Tongue (tissue), 1 donor: ENCODE measurements at regions not wholly inside any gene's neighbourhood (a gene's known extent, or its start where the extent isn't known, plus 50 kb on each side); places are given as distances from the start of the nearest gene placed in this dataset.

Source experiments
- DNase-seq: peaks from one replicate; pipeline ENCODE4 v3.0.0-alpha.2; 2015

DNA sequence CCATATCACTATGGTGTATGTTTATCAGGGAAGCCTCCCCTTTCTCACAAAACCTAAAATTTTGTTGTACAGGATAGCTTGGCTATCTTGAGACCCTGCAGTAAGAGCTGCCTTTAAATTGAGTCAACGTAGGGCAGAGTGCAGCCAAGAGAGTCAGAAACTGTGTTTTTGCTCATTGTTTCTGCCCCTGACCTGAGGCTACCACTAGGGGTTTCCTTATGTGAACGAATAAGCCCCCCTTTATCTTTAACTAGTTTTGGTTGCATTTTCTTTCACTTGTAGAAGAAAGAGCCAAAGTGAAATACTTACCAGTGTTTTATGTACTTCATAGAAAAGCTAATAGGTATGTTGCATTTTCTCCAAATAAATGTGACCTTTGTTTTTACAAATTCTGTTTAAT lies 149.9 kb upstream of the TMC3 start:
- no peak for DNase-seq

DNA sequence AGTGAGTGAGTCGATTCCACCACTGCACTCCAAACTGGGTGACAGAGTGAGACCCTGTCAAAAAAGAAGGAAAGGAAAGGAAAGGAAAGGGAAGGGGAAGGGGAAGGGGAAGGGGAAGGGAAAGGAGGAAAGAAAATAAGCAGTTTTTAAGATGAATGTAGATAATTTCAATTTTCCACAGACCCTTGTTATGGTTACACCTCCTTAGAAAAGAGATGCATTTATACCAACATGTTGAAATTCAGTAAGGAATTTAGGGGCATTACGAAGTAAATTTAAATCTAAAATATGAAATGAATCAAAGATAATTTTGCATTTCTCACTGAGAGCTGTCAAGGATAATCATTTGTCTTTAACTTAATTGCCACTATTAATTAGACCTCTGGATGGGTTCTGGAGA lies 146.5 kb upstream of the TMC3 start:
- no peak for DNase-seq

DNA sequence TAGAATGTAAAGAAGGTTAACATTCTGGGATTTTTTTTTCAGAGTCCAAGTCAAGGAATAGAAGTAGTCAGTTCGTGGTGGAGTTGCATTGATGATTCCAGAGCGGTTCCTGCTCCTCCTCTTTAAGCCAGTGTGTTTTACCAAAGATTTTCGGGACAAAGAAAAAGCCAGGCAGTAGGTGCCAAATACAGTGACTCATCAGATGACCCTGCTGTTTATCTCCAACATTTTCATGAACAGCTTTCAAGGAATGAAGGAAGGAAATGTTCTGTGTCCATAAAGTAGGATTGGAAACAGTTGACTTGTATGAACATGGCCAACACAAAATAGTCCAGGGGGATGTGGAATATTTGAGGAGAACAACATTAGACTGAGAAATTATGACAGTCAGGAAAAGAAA lies 142.4 kb upstream of the TMC3 start:
- no peak for DNase-seq

DNA sequence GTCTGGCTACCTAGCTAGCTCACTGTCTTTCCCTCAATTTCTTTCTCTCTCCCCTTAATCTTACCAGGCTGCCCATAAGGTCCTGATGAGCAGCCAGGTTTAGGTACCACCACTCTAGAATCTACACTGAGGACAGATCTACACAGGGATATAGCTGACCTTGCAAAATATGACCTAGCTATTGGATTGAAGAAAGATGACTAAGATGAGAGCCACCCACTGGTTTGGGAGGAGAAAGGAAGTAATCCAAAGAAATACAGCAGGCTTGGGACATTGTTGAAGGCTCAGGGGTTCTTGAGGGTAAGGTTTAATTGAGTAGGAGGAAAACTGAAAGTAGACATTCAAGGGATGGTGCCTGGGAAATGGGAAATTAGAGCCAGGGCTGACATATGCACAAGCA lies 142.0 kb upstream of the TMC3 start:
- no peak for DNase-seq

DNA sequence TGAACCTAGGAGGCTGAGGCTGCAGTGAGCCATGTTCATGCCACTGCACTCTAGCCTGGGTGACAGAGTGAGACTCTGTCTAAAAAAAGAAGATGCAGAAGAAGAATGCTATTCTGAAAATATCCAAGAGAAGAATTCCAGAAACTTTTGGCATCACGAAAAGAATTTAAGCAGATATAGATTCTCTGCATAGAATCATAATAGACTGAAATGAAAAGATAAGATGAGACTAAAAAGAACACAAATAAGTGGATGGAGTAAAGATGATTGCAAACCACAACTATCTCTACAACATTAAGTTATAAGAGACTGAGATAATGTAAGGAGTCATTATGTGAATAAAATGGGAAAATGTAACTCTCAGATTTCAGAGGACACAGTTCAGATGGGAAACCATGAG lies 140.7 kb upstream of the TMC3 start:
- no peak for DNase-seq

DNA sequence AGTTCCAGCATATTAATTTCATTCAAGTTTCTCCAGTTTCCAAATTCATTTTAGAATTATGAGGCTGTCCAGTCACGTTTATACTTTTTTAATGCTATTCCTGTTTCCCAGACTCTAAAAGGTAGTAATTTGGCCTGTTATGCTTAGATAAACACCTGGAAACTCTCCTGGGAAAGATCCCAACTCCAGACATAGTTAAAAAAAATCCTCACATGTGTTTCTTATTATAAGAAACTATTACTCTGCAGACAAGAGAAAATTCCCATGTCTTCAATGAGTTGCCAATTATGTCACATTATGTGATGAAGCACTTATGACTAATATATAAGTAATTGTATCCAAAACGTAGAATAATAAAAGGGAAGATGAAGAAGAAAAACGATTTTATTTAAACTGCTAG lies 137.1 kb upstream of the TMC3 start:
- peak; percentile 54 for DNase-seq

DNA sequence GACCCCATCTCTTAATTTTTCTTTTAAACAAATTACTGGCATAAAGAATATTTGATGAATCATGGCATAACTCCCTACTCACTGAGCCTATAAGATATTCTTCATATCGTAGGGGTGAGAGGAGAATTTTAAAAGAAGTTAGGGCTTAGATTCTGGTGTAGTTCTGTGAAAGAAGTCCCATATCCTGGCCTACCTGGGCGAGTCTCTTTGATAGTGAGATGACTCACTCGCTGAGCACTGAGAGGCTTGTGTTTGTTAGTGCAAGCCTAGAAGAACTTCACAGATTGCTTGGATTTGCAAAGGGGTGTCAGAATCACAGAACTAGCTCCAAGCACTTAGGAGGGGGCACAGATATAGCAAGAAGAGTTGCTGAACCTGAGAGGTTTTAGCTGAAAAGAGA lies 133.8 kb upstream of the TMC3 start:
- no peak for DNase-seq

DNA sequence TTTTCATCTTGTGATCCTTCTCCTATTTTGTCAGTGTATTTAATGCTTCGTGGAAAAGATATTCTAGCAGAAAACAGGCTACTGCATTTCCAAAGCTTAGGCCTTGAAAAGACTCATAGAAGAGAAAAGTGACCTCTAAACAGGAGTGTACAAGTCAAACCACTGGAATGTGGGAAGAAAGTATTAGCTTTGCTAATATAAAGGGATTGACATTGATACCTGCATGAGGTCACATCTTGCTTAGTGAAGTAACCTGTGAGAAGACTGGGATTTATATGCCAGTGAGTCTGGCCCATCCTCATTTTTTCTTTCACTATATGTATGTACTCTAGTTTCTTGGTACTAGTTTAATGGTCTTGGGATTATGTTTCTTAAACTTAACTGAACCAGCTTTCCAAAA lies 132.9 kb upstream of the TMC3 start:
- no peak for DNase-seq

DNA sequence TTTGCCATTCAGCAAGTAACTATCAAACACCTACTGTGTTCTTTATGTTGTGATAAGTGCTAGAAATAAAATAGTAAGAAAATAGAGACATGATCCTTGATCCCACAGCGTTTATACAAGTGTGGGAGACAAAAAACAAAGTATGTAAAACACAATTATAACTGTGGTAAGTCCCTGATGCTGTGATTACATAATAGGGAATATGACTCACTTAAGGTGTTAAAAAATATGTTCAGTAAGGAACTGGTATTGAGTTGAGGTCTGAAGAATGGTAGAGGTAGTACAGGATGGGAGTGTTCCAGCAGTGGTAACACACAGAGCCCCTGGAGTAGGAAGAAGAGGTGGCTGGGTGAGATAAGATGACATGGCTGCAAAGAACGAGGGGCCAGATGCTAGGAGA lies 132.1 kb upstream of the TMC3 start:
- DNase-seq = no peak

DNA sequence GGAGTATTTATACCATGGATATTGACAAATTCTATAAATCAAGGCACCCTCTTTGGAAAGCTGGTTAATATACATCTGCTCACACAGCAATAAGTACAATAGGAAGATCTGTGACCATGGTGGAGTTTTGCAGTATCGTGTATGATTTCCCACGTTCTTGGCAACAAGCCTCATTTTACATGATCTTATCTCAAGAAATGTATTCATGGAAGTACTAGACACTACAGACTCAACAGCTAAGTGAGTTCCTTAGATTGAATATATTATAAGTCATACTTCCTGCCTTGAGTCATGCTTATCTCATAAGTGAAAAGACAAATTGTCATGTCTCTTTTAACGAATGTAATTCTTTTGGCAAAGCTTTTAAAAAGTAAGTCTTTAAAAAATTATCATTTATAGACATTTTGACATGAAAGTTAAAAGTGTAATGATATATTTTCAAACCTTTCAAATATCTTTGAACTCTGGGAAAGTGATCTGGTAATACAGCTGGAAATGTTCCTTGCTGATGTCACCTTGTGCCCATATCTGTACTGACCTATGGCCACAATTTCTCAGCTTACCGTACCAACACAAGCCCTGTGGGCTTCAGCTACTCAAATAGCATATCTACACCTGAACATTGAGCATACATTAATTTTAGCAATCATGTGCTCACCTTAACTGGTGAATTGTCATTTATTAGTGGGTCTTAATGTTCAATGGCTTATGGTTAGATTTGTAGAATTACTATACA lies 130.3 kb upstream of the TMC3 start:
- no peak for DNase-seq

DNA sequence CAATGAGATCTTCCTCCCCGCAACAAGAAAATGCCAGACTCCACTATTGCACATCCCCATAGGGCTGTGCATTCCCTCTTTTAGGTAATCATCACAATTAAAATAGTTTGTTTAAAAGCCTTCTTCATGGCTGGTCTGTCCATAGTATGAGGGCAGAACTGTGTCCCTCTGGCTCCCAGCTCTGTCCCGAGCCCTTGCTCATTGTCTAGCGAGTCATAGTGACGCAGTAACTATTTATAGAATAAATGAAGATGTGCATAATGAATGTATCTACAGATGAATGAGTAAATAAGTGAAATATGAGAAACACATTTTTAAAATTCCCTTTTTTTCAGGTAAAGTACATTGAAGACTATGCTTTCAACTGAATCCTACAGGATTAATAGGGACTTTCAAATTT lies 128.4 kb upstream of the TMC3 start:
- no peak for DNase-seq

DNA sequence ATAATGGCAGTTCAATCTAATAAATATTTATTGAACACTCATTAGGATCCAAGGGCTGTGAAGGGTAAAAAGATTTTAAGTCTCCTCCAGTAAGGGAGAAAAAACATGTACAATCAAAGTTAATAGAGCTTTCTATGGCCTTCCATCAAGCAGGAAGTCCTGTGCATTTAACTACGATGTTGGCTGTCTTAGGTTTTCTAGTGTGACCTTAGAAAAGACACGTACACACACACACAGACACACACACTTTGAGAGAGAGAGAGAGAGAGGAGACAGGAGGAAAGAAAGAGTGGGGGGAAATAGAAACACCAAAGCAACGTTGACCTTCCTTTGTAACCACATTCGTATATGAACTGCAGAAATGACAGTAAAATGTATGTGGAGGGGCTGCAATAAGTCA lies 126.1 kb upstream of the TMC3 start:
- DNase-seq = no peak

DNA sequence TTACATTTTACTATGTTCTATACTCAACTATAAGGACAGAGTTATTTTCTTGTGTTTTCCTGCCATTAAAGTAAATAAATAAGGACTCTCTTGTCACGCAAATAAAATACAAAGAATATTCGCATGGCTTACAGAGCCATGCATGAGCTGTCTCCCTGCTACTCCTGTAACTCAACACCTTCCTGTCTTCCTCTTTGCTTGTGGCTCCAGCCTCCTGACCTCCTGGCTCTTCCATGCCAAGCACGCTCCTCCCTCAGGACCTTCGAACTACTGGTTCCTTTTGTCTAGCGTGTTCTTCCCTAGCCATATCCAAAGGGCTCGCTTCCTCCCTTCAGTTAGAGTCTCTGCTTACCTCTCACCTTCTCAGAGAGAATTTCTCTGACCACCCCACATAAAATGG lies 124.3 kb upstream of the TMC3 start:
- DNase-seq = no peak

DNA sequence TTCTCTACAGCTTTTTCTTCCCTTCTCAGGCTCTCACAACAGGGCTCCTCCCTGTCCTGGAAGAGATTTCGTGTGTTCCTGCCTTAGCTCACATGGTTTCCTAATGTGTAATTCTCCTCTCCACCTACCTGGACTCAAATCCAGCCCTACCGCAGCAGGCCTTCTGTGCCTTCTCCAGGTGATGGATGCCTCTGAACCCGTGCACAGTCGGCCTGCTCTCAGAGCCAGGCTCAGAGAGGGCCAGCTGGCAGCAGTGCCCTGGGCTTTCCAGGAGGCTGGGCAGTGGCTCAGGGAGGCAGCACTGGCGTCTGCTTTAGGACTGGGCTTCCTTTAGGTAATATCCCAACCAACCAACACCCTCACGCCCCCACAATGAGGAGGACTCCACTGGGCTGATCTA lies 123.2 kb upstream of the TMC3 start:
- no peak for DNase-seq

DNA sequence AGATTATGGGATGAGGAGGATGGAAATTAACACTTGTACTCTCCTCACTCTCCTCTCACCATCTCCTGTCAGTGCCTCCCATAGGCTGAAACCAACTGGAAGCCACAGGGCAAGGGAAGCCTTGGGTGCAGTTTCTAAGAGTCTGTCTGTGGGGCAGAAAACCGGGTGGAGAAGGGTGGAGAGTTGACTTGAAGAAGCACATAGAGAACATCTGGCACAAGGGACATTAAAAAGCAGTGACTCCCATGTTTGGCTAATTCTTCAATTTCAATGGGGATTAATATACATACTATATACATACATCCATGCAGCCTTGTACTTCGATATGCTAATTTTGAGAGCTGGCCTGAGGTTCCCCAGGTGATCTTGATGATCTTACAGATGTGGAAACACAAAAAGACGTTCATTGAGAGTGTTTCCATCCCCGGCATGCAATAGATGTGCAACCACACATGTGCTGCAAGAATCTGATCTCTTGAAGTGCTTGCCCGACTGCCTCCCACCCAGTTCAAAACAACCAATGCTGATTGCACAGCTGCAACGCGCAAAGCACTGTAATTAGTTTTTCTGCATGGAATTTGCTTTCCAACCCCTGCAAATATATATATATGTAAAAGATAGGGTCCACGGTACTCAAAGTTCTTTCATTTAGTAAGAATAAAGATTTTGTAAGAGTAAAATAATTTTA lies 121.9 kb upstream of the TMC3 start:
- peak; percentile 44 for DNase-seq

DNA sequence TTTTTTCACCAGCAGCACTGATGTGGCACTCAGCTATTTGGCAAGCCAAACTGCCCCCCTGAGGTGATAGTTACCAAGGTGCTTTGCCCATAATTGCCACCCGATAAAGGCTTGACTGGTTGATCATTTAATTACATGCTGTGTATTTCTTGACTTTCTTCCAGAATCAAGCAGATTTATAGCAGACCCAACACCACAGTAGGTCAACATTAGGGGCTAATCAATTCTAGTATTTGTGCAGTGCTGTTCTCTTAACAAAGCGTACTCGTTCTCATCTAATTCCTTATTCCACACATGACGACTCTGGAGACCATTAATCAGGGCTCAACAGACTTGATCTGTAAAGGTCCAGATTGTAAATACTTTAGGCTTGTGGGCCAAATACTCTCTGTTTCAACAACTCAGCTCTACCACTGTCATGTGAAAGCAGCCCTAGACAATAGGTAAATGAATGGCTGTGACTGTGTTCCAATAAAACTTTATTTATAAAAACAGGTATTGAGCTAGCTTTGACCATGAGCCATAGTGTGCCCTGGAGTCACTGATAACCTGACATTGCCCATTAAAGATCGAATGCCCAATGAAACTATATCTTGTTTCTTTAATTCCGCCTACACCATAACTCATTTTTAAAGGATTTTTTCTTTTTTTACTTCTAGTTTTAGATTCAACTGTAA lies 119.1 kb upstream of the TMC3 start:
- no peak for DNase-seq

DNA sequence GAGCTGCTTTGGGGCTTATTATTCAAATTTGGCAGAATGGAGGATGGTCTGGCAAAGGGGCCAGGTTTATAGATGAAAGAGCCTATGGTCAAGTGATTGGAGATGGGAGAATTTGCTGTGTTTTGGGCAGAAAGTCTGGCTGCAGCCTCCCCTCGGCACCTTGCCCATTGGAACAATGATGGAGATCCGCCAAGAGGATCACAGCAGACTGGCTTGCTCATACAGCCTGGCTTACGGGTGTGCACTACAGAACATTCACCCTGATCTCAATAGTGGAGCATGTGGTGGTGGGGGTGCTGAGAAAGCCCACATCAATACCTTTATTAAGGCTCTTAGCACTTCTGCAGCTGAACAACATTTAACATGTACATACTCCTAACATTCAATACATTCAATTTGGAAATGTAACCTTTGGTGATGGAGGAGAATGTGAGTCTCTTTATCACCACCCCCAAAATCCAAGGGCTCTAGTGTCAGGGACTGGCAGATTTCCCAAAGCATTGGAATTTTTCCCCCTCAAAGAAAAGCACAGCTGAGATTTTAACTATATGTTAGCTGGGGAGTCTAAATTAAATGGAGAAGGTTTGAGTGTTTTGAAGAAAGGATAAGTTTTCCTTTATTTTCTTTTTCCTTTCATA lies 118.4 kb upstream of the TMC3 start:
- DNase-seq = peak; percentile 91

DNA sequence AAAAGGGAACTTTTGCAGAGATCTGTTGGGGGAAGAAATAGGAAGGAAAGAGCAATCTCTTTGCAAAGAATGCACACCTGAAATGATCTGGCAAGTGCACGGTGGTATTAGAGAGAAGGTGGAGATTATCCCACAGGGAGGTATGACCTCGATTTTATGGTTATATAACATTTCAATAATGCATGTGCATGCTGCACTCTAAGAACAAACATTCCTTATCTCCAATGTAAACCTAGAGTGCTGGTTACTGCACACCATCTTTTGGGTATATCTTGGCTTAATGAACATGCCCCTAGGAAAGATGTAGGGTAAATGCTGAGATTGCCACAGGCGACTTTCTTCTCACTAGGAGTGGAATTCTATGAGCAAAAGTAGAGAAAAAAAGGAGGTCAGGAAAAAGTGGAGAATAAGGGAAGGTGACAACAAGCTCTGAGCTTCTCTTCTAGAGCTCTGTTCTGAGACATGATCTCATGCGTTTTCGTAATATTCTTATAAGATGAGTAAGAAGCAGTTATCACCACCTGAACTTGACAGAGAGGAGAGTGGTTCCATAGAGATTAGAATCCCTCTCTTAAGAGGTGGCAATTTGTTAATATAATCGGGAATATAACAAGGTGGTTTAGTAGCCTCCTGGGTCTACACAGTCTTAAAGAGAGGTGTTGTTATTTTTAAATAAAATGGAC lies 117.5 kb upstream of the TMC3 start:
- DNase-seq = no peak

DNA sequence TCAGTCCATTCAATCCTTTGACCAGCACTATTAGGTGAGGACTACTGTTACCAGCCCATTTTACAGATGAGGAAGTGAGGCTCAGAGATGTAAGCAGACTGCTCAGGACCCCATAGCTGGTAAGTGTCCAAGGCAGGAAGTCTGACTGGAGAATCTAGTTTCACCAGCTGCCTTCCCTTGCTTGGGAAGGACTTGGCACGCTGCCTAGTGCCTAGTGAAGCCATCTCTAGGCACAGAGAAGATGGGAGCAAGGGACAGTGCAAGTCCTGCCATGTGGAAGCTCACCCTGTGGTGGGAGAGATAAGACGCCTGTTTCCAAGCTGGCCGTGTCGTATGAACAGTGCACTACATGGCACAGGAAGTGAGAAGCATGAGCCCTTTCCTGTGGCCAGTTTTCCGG lies 111.8 kb upstream of the TMC3 start:
- DNase-seq = peak; percentile 75

DNA sequence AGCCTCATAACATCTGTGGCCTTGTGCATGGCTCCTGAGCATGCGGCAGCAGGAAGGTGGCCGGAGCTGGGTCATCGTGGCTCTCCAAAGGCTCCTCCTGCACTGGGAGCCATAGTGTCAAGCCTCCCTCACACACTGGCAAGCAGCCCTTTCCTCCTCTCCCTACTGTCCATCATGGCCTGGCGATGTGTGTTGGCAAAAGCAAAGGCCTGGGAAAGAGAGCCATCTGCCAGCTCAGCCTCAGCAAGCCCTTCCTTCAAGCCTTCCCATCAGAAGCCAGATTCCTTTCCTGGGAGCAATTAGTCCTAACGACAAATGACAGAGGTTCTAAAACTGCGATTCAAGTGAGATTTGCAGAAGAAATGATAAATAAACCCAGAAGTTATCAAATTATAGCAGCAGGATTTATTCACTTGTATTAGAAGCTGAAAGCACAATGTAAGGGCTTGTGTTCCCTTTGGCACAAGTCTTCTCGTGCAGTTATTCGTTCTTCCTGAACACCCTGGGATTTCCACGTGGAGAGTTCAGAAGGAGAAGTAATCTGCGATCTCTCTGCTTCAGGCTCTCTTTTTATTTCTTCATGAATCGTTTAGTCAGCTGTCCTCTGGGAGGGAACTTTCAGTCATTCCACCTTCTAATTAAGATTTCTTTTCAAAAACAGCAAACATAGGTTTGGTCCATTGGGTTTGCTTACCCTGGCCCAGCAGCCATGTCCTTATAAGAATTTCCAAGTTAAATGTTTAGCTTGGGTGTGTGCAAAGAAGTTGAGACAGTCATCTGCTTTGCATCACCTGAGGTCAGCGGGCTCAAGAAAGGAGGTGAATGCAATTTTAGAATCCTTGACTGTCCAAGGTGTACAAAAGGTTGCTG lies 110.3 kb upstream of the TMC3 start:
- peak; percentile 59 for DNase-seq

DNA sequence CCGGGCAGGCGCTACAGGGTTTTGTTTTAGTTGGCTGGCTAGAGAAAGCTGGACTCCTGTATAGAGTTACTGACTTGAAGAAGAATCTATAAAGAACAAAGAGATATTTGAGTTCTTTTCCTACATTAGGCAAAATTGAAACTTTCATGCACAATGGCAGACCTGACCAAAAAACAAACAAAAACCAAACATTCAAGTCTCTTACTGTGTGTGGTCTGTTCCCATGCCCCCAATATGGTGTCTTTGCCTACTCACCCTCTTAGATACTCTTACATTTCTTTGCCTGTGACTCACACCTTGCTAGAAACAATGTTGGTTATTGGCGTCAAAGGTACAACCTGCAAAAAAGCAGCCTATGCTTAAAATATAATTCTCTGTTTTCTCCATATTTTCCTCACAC lies 109.5 kb upstream of the TMC3 start:
- DNase-seq = no peak

DNA sequence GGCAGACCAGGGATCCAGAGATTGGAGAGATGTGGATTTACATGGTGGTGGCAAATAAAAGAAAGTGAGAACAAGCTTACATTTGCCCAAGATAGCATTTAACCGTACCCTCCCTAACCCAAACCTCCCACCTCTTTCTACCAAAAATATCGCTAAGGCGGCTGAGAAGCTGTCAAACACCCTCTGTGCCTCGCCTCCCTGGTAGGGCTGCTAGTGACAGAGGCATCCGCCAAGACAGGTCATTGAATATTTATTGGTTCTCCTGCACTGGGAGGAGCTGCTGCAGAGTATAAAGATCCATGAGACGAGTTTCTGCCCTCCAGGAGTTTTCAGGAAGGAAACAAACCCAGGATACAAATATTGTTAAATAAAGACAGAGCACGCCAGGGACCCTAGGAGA lies 107.3 kb upstream of the TMC3 start:
- DNase-seq = no peak
